A673 (cell line): ENCODE measurements at regions not wholly inside any gene's neighbourhood (a gene's known extent, or its start where the extent isn't known, plus 50 kb on each side); places are given as distances from the start of the nearest gene placed in this dataset.

Experiments used
- BruUV-seq: library from RNA; stranded (reverse); fragments of 400-500 nt; replicated peaks from 2 replicates; lab custom pipeline; 2021; lab: Mats Ljungman, UMichigan
- CTCF ChIA-PET: fragments of 300-600 bp; sonication (Branson Sonifier 250); formaldehyde crosslinking; loops from one replicate; lab custom pipeline; 2022; ENCODE audit warnings: antibody characterized with exemption; lab: Charles Lee
- POLR2A ChIA-PET: fragments of 300-600 bp; sonication (Branson Sonifier 250); formaldehyde crosslinking; loops from one replicate; lab custom pipeline; 2022; ENCODE audit warnings: antibody characterized with exemption; ENCODE audit not compliant: low non-redundant PET; lab: Charles Lee
- DNase-seq: peaks from one replicate; pipeline ENCODE4 v3.0.0-alpha.2; 2015; ENCODE audit warnings: low spot score
- H3K27ac ChIP-seq: fragments of 200-600 bp; sonication (generic); 2 replicates; pipeline ENCODE4 v1.5.1; 2016; ENCODE audit warnings: mixed run types, low read depth, mild to moderate bottlenecking, mixed read lengths, antibody characterized with exemption, low read length; ENCODE audit not compliant: poor library complexity, severe bottlenecking
- H3K27me3 ChIP-seq: fragments of 200-600 bp; sonication (generic); replicated peaks from 2 replicates; pipeline ENCODE4 v1.6.1; 2017; ENCODE audit warnings: mixed run types, low read depth, mild to moderate bottlenecking, mixed read lengths, antibody characterized with exemption, low read length; ENCODE audit not compliant: insufficient read depth, poor library complexity
- H3K36me3 ChIP-seq: fragments of 200-600 bp; sonication (generic); 2 replicates; pipeline ENCODE4 v1.6.1; 2016; ENCODE audit warnings: mixed run types, mild to moderate bottlenecking, mixed read lengths, antibody characterized with exemption, low read length; ENCODE audit not compliant: insufficient read depth, poor library complexity, severe bottlenecking
- H3K4me1 ChIP-seq: fragments of 200-600 bp; sonication (generic); 2 replicates; pipeline ENCODE4 v1.6.1; 2017; ENCODE audit warnings: mixed run types, mild to moderate bottlenecking, mixed read lengths, antibody characterized with exemption, low read length; ENCODE audit not compliant: insufficient read depth, poor library complexity, severe bottlenecking
- H3K4me3 ChIP-seq: fragments of 200-600 bp; sonication (generic); 2 replicates; pipeline ENCODE4 v1.5.1; 2016; ENCODE audit warnings: low read depth, mixed run types, mild to moderate bottlenecking, mixed read lengths, low read length; ENCODE audit not compliant: poor library complexity, severe bottlenecking
- H3K9me3 ChIP-seq: fragments of 200-600 bp; sonication (generic); 2 replicates; pipeline ENCODE4 v1.6.1; 2016; ENCODE audit warnings: mixed run types, low read depth, mild to moderate bottlenecking, mixed read lengths, antibody characterized with exemption, low read length; ENCODE audit not compliant: poor library complexity, severe bottlenecking
- EZH2 ChIP-seq: fragments of 200-600 bp; sonication (generic); IDR thresholded peaks from 2 replicates; pipeline ENCODE4 v1.6.1; 2017; ENCODE audit warnings: borderline replicate concordance, low read depth, mild to moderate bottlenecking, mixed read lengths, antibody characterized with exemption, low read length; ENCODE audit not compliant: poor library complexity, severe bottlenecking
- intact Hi-C: fragments of 100-400 bp; cut with micrococcal nuclease; formaldehyde crosslinking; loops from one replicate; pipeline ENCODE4 v1.10.0; 2022; ENCODE audit not compliant: unreplicated experiment
- TF ChIP-seq, protein P1 (sequence below): fragments of 300-800, 200-600 bp; sonication (generic); conservative IDR thresholded peaks from 2 replicates; pipeline ENCODE4 v1.5.1; 2017; ENCODE audit warnings: low read depth, mild to moderate bottlenecking, antibody characterized with exemption, low read length, moderate library complexity, mixed read lengths

DNA sequence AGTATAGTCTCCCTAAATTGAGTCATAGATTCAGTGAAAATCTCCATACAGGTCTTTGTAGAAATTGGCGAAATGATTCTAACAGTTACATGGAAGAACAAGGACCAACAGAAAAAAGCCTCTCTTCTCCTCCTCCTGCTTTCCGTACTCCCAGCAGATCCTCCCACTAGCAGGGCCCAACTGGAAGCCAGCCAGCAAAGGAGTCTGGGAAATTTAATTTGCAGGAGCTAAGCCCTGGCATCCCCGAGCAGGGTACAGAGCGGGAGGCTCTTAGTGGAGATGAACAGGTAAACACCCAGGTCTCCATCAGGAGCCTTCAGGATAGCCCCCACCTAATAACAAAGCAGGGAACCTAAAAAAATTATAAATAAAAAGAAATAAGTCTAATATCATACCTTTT lies 1473.8 kb downstream of the TBC1D22A start:
- BruUV-seq: no TSS peak
- H3K4me3 ChIP-seq: no peak overlapping the region
- no peak for DNase-seq
- TF ChIP-seq, protein P1, sequence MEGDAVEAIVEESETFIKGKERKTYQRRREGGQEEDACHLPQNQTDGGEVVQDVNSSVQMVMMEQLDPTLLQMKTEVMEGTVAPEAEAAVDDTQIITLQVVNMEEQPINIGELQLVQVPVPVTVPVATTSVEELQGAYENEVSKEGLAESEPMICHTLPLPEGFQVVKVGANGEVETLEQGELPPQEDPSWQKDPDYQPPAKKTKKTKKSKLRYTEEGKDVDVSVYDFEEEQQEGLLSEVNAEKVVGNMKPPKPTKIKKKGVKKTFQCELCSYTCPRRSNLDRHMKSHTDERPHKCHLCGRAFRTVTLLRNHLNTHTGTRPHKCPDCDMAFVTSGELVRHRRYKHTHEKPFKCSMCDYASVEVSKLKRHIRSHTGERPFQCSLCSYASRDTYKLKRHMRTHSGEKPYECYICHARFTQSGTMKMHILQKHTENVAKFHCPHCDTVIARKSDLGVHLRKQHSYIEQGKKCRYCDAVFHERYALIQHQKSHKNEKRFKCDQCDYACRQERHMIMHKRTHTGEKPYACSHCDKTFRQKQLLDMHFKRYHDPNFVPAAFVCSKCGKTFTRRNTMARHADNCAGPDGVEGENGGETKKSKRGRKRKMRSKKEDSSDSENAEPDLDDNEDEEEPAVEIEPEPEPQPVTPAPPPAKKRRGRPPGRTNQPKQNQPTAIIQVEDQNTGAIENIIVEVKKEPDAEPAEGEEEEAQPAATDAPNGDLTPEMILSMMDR: no peak
- TF ChIP-seq EZH2: no peak
- POLR2A ChIA-PET: no interaction called here
- peaks cover 10% of the 10 kb centered on the region for H3K9me3 ChIP-seq
- CTCF ChIA-PET: no interaction called here
- H3K36me3 ChIP-seq: no peaks in the 10 kb centered on the region
- intact Hi-C loops: no loop called here
- H3K4me1 ChIP-seq: no peaks in the 10 kb centered on the region
- H3K27me3 ChIP-seq: no peaks in the 10 kb centered on the region
- H3K27ac ChIP-seq: no peak overlapping the region

DNA sequence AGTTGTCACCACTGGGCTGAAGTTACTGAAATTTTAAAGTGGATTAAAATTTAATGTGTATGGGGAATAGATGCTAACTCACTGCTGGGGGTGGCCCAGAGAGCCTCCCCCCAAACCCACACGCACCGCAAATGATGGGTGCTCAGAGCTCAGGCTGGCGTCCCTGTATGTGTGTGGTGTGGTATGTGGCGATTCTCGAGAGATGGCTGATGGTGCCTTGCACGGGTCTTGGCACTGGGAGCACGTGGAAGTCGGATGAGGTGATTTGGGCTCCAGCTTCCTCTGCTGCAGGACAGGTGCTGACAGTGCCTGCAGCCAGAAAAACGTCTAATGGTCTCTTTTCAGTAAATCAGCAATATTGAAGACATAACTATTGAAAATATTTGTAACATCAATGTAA lies 1473.3 kb downstream of the TBC1D22A start:
- POLR2A ChIA-PET: no interaction called here
- no peak overlapping the region for H3K4me3 ChIP-seq
- no peaks in the 10 kb centered on the region for H3K4me1 ChIP-seq
- no peak for TF ChIP-seq EZH2
- TF ChIP-seq, protein P1: no peak
- peaks cover 10% of the 10 kb centered on the region for H3K9me3 ChIP-seq
- no peaks in the 10 kb centered on the region for H3K36me3 ChIP-seq
- intact Hi-C loops: no loop called here
- no peaks in the 10 kb centered on the region for H3K27me3 ChIP-seq
- CTCF ChIA-PET: no interaction called here
- H3K27ac ChIP-seq: no peak overlapping the region
- DNase-seq: no peak
- no TSS peak for BruUV-seq

DNA sequence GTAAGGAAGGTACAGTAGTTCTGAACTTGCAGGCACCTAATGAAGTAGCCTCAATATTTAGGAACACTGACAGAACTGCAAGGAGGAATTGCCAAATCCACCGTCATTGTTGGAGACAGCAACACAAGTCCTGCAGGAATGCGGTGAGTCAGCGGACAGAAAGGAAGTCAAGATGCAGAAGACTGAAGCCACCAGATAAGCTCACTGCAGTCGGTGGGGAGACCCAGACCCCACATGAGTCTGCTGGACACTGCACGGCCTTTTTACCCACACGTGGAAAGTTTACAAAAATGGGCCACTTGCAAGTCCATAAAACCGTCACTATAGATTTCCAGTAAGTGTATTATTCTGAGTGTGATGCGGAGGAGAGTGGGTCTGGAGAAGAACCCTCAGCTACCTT lies 1471.6 kb downstream of the TBC1D22A start:
- Histone ChIP-seq H3K4me1 (no peaks in the 10 kb centered on the region), H3K4me3 (no peak overlapping the region), H3K27ac (no peak overlapping the region), H3K36me3 (no peaks in the 10 kb centered on the region), H3K27me3 (no peaks in the 10 kb centered on the region), H3K9me3 (peaks cover 13% of the 10 kb centered on the region)
- no peak for DNase-seq
- POLR2A ChIA-PET: no interaction called here
- CTCF ChIA-PET: no interaction called here
- TF ChIP-seq, protein P1: no peak
- TF ChIP-seq EZH2: no peak
- intact Hi-C loops: no loop called here
- no TSS peak for BruUV-seq

DNA sequence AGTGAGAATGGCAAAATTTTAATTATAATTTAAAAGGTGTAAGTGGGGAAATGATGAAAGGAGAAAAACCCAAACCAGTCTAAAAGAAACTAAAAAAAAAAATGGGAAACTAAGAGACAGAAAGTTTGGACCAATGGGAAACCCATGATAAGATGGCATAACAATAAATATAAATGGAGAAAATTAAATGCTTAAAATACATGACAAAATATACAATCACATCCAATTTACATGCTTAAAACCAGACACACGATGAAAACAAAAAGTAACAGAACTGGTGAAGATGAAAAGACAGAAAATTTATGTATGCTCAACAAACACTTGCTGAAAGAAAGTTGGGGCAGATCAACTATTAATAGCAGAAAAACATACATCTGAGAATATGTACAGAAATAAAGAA lies 1471.1 kb downstream of the TBC1D22A start:
- ChIA-PET CTCF (no interaction called here), POLR2A (no interaction called here)
- Histone ChIP-seq H3K36me3 (no peaks in the 10 kb centered on the region), H3K27ac (no peak overlapping the region), H3K4me3 (no peak overlapping the region), H3K27me3 (no peaks in the 10 kb centered on the region), H3K4me1 (no peaks in the 10 kb centered on the region), H3K9me3 (peaks cover 13% of the 10 kb centered on the region)
- intact Hi-C loops: no loop called here
- DNase-seq: no peak
- TF ChIP-seq EZH2: no peak
- TF ChIP-seq, protein P1: no peak
- BruUV-seq: no TSS peak
